NCI-H2029 (cell line): ENCODE measurements at regions not wholly inside any gene's neighbourhood (a gene's known extent, or its start where the extent isn't known, plus 50 kb on each side); places are given as distances from the start of the nearest gene placed in this dataset.

Experiments
- DNase-seq: peaks from one replicate; lab custom pipeline; 2025; lab: John Stamatoyannopoulos, UW

DNA sequence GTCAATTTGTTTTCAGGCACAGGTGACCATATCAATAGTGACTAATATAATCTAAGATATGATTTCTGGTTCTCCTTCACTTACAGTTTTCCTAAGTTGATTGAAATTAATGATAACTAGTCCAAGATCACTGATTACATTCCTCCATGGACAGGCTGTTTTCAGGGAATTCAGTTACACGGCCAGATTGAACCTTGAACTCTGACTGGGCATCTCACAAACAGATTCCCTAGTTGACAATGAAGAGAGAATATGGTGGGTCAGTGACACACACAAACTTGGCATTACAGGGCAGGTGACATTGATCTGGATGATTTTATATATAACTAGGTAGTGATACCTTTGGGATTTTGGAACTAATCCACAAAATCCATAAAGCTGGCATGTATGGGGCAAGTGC, 110.2 kb upstream of the EGR2 start:
- DNase-seq, result no peak

GRCh38 chr10:62924344-62924748, 108.2 kb upstream of the EGR2 start:
- DNase-seq, result no peak

GRCh38 chr10:62919776-62920175, 103.6 kb upstream of the EGR2 start:
- no peak for DNase-seq

GRCh38 chr10:62917475-62918238, 101.5 kb upstream of the EGR2 start:
- no peak for DNase-seq

DNA sequence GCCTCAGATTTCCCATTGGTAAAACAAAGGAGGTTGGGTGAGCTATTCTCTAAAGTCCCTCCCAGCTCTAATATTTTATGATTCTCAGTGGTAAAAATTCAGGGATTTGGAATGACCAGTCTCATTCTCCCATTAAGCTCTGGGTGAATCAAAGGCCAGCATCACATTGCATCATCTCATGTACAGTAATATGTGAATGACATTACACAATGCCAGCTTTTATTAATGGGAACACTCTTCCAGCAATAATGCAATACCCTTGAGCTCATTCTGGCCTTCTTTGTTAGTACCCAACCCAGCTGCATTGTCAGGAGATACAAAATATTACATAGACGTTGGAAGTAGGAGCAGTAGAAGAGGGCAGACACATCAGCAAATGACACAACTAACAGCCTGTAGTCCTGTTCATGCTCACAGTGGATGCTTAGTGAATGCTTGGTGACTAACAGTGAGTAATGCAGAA, 100.0 kb upstream of the EGR2 start:
- DNase-seq, result no peak

- no peak for DNase-seq
Observed at GRCh38 chr10:62915158-62915557, 99.0 kb upstream of the EGR2 start.

- DNase-seq, result no peak
Observed at GRCh38 chr10:62912086-62912485, 95.9 kb upstream of the EGR2 start.

GRCh38 chr10:62911210-62911963, 95.2 kb upstream of the EGR2 start:
- DNase-seq, result no peak

GRCh38 chr10:62907470-62908212, 91.5 kb upstream of the EGR2 start:
- DNase-seq, result no peak

GRCh38 chr10:62904281-62904875, 88.2 kb upstream of the EGR2 start:
- DNase-seq, result no peak

DNA sequence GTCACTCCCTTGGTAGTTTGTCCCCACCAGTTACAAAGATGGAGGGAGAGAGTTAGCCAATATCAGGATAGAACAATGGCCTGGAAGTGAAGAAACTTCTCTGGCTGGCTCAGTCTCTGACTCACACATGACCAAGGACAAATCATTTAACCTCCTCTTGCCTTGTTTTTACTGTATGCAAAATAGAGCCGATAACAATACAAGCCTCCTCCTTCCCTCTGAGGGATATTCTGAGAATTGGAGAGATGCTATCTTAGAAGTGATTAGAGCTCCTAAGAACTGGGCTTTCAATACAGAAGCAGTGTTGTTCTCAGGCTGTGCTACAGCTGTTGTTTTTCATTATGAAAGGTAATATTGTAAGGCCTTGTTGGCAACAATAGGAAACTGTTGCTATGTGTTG, 87.7 kb upstream of the EGR2 start:
- DNase-seq, result no peak

DNA sequence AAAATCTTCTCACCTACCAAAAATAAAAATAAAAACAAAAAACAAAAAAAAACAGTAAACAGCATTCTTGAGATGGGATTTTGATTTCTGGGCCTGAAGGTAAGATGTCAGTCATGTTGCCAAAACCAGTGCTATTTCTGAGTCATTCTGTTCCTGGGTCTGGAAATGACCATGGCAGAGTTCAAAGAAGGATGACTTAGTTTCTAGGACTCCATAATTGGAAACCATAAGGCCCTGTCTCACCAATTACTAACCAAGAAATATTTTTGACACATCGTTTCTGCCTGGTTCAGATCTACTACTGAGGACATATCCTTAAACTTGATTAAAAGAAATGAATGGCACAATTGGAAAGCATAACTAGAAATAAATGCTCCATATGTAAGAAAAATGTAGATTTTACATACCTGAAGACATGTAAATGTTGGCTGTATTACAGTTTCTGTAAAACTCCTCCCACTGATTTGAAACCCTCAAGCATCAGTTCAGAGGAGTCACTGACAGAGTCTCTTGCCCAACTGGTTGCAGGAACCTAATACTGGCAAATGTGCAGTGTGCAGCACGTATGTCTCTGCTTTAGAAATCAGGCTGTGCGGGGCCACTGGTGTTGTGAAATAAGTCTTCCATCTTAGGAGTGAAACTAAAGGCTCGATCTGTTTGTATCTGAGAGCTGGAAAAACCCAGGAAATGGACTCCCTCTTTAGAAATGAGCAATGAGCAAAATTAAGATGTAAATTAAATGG, 84.8 kb upstream of the EGR2 start:
- no peak for DNase-seq

GRCh38 chr10:62899311-62899710, 83.1 kb upstream of the EGR2 start:
- DNase-seq, result no peak

- no peak for DNase-seq
Observed at GRCh38 chr10:62895063-62895462, 78.9 kb upstream of the EGR2 start.

DNA sequence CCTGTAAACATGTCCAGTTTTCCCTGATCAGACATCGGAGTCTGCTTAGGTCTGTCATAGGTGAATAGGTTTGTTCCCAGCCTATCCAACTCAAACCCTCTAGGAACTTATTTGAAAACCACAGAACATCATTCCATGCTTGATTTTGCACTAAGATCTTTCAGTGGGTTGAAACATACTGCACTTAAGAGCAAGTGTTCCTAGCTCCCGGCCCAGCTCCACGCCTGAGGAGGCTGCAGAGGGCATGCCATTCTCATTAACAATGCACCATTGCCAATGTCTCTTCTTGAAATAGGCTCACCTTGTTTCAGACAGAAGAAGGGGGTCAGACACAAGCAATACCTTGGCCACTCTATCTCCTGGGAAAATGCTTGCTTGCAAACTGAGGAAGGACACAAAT, 78.0 kb upstream of the EGR2 start:
- DNase-seq, result no peak

- no peak for DNase-seq
Observed at GRCh38 chr10:62893036-62893435, 76.9 kb upstream of the EGR2 start.

DNA sequence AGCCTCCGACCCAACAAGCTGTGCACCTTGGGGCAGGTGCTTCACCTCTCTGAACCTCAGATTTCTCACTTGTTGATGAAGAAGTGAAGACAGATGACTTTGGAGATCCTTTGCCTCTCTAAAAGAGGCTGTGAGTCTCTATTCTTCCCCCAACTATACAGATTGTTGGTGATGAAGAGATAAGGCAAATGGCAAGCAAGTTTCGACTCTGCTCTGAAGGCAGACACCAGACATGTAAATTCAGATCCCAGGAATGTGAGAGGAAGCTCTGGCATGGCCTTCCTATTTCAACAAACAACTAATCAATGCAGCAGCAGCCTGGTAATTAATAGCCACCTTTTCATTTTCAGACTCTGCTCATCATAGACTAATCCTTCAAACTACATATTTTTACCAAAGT, 74.2 kb upstream of the EGR2 start:
- DNase-seq, result no peak

GRCh38 chr10:62887642-62888041, 71.5 kb upstream of the EGR2 start:
- no peak for DNase-seq

DNA sequence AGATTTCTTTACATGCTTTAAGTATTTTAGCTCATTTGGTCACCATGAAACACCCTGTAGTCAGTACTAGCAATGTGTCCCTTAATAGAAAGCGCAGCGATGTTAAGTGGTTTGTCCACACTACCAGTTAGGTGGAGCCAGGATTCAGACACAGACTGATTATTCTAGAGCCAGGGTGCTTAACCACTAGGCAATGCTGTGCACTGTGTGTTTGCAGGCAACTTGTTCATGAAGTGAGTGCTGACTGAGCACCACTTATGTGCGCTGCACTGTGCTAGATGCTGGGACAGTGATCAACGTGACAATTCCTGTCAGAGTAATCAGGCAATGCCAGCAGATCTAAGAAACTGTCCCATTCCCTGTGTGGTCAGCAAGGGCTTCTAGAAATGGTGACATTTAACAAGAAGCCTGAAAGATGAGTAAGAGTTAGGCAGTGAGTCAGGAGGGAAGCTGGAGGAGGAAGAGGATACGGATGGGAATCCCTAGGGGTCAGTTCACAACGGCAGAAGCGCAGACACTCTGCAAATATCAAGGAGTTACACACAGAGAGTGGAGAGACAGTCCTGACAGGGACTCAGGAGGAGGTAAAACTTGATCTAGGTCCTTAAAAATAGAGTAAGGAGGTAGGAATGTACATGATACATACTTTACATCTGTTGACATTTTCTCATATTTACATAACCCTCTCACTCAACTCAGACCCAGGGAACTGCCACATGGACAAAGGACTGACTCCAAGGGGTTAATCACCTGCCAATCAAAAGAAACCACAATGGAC, 69.7 kb upstream of the EGR2 start:
- DNase-seq, result no peak

GRCh38 chr10:62880162-62880561, 64.0 kb upstream of the EGR2 start:
- DNase-seq, result no peak

DNA sequence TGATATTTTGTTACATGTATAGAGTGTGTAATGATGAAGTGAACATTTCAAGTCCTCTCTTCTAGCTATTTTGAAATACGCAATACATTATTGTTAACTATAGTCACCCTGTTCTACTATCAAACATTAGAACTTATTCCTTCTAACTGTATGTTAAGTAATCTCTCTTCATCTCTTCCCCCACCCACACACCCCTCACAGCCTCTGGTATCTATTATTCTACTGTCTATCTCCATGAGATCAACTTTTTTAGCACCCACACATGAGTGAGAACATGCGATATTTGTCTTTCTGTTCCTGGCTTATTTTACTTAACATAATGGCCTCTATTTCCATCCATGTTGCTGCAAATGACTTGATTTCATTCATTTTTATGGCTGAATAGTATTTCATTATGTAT, 57.7 kb upstream of the EGR2 start:
- no peak for DNase-seq
